ENCODE measurements at regions not wholly inside any gene's neighbourhood (a gene's known extent, or its start where the extent isn't known, plus 50 kb on each side); places are given as distances from the start of the nearest gene placed in this dataset.
"Not testable (repeated sequence)": the region's sequence is repeated elsewhere in the genome, so short reads cannot be mapped to it uniquely, and the experiment has no call there.

GRCh38 chr10:35274498-35275060 lies 61.7 kb upstream of the CCNY start:
- Histone ChIP-seq H3K9me2 (replicated peaks; ENCODE audit: insufficient read depth) (no peaks in the 10 kb centered on the region), H3K79me2 (no peaks in the 10 kb centered on the region), H4K20me1 (ENCODE audit: insufficient read depth, poor library complexity, severe bottlenecking) (no peaks in the 10 kb centered on the region), H3K4me2 (no peak overlapping the region), H3K27ac (no peak overlapping the region), H3K4me3 (no peak overlapping the region), H3K4me1 (ENCODE audit: insufficient read depth) (no peaks in the 10 kb centered on the region), H3K9me3 (ENCODE audit: low read depth) (no peaks in the 10 kb centered on the region), H3K27me3 (no peaks in the 10 kb centered on the region), H2AFZ (no peak overlapping the region), H3K36me3 (replicated peaks; ENCODE audit: insufficient read depth, low read depth) (no peaks in the 10 kb centered on the region)
- TF ChIP-seq EZH2 (IDR thresholded peaks at IDR 0.05; ENCODE audit: borderline replicate concordance) (no peak), EZH2phosphoT487 (IDR thresholded peaks at IDR 0.05; ENCODE audit: low read depth, severe bottlenecking, unreplicated experiment) (no peak), CTCF (IDR thresholded peaks at IDR 0.05; ENCODE audit: poor library complexity) (no peak)
- DNase-seq (ENCODE audit: low spot score): no peak
- 88% methylated on average over 9 of the region's 9 CpGs for WGBS (ENCODE audit: low lambda C conversion rate, missing lambda C conversion rate)

GRCh38 chr10:35276889-35277288 lies 59.4 kb upstream of the CCNY start:
- Histone ChIP-seq H3K36me3 (replicated peaks; ENCODE audit: insufficient read depth, low read depth) (no peaks in the 10 kb centered on the region), H3K79me2 (no peaks in the 10 kb centered on the region), H4K20me1 (ENCODE audit: insufficient read depth, poor library complexity, severe bottlenecking) (no peaks in the 10 kb centered on the region), H3K4me3 (no peak overlapping the region), H3K9me2 (replicated peaks; ENCODE audit: insufficient read depth) (no peaks in the 10 kb centered on the region), H3K27ac (no peak overlapping the region), H3K27me3 (no peaks in the 10 kb centered on the region), H3K9me3 (ENCODE audit: low read depth) (no peaks in the 10 kb centered on the region), H3K4me1 (ENCODE audit: insufficient read depth) (no peaks in the 10 kb centered on the region), H2AFZ (no peak overlapping the region), H3K4me2 (no peak overlapping the region)
- TF ChIP-seq EZH2 (IDR thresholded peaks at IDR 0.05; ENCODE audit: borderline replicate concordance): no peak
- TF ChIP-seq EZH2phosphoT487 (IDR thresholded peaks at IDR 0.05; ENCODE audit: low read depth, severe bottlenecking, unreplicated experiment): no peak
- no peak for TF ChIP-seq CTCF (IDR thresholded peaks at IDR 0.05; ENCODE audit: poor library complexity)
- WGBS (ENCODE audit: low lambda C conversion rate, missing lambda C conversion rate): 47% methylated on average over 1 of the region's 1 CpG
- DNase-seq (ENCODE audit: low spot score): no peak

GRCh38 chr10:35280246-35280645 lies 56.1 kb upstream of the CCNY start:
- not testable (repeated sequence) for H3K4me2 ChIP-seq; H3K9me3 ChIP-seq (ENCODE audit: low read depth); H3K36me3 ChIP-seq (replicated peaks; ENCODE audit: insufficient read depth, low read depth); H3K4me3 ChIP-seq; DNase-seq (ENCODE audit: low spot score); H3K9me2 ChIP-seq (replicated peaks; ENCODE audit: insufficient read depth); H4K20me1 ChIP-seq (ENCODE audit: insufficient read depth, poor library complexity, severe bottlenecking); H2AFZ ChIP-seq; H3K27me3 ChIP-seq; H3K27ac ChIP-seq; H3K4me1 ChIP-seq (ENCODE audit: insufficient read depth); H3K79me2 ChIP-seq
